ENCODE measurements at regions not wholly inside any gene's neighbourhood (a gene's known extent, or its start where the extent isn't known, plus 50 kb on each side); places are given as distances from the start of the nearest gene placed in this dataset.
"Not testable (repeated sequence)": the region's sequence is repeated elsewhere in the genome, so short reads cannot be mapped to it uniquely, and the experiment has no call there.

GRCh38 chr4:105025263-105026017 is 121.2 kb upstream of the TET2 start:
- no peak for DNase-seq (ENCODE audit: low read depth in 1 of 2, low spot score in 1 of 2)

DNA sequence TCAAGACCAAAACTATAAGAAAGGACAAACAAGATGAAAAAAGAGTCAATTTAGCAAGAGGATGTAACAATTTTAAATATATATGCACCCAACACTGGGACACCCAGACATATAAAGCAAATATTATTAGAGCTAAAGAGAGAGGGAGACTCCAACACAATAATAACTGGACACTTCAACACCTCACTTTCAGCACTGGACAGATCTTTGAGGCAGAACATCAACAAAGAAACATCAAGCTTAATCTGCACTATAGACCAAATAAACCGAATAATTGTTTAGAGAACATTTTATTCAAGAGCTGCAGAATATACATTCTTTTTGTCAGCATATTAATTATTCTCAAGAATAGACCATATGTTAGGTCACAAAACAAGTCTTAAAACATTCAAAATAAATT is 109.7 kb upstream of the TET2 start:
- DNase-seq (ENCODE audit: low read depth in 1 of 2, low spot score in 1 of 2), result no peak

DNA sequence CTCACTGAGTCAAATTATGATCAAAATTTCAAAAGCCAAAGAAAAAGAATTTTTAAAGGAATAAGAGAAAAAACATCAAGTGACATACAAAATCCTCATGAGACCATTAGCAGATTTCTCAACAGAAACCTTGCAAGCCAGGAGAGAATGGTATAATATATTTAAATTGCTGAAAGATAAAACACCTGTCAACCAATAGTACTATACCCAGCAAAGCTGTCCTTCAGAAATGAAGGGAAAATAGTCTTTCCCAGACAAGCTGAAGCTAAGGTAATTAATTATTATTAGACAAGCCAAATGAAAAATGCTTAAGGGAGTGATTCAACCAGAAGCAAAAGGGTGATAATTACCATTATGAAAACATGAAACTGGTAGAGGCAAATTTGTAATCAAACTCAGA is 104.2 kb upstream of the TET2 start:
- DNase-seq (ENCODE audit: low read depth in 1 of 2, low spot score in 1 of 2), result no peak

- DNase-seq (ENCODE audit: low read depth in 1 of 2, low spot score in 1 of 2), result no peak
Observed at GRCh38 chr4:105050896-105051295, 95.8 kb upstream of the TET2 start.

- DNase-seq (ENCODE audit: low read depth in 1 of 2, low spot score in 1 of 2), result no peak
Observed at GRCh38 chr4:105057370-105058105, 89.1 kb upstream of the TET2 start.

DNA sequence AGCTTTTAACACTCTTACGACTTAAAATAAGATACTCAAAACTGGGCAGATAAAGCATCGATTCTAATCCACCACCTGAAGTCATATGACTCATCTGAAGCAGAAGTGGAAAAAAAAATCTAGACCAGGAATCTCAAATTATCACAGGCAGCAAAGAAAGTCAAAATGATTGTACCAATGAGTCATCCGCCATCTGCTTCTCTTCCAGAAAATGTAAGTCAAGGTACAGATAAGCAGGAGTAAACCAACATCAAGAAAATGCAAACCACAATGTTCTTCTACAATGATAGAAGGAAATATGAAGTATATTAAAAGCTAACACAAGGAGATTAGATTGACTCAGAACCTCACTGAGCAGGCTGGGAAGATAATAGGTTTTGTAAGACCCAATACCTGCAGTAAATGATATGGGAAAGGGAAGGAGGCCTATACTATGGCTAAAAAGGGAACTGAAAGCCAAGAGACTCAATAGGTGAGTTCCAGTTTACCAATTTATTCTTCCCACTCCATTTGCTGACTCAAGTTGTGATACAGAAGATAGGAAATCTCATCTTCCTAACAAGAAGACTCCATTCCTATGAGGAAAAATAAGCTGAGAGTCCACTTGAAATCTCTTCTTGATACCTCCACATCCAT is 88.4 kb upstream of the TET2 start:
- DNase-seq (ENCODE audit: low read depth in 1 of 2, low spot score in 1 of 2), result no peak

DNA sequence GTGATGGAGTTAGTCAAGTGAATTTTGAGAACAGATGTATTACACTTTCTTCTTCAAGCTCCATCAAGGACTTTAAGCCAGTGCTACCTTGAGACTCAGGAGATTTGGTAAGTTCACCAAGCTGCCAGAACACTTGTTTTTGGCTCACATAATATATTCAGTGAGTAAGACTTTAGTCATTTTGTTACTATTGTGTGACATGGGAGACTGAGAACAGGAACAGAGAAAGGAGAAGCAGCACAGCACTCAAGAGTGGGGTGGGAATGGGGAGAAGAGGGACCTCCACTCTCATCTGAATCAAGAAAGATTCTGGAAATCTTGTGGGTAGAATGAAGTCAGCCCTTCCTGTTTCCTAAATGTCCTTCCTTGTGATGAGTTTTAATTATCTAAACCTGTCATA is 87.3 kb upstream of the TET2 start:
- no peak for DNase-seq (ENCODE audit: low read depth in 1 of 2, low spot score in 1 of 2)

- no peak for DNase-seq (ENCODE audit: low read depth in 1 of 2, low spot score in 1 of 2)
Observed at GRCh38 chr4:105060628-105061027, 86.0 kb upstream of the TET2 start.

DNA sequence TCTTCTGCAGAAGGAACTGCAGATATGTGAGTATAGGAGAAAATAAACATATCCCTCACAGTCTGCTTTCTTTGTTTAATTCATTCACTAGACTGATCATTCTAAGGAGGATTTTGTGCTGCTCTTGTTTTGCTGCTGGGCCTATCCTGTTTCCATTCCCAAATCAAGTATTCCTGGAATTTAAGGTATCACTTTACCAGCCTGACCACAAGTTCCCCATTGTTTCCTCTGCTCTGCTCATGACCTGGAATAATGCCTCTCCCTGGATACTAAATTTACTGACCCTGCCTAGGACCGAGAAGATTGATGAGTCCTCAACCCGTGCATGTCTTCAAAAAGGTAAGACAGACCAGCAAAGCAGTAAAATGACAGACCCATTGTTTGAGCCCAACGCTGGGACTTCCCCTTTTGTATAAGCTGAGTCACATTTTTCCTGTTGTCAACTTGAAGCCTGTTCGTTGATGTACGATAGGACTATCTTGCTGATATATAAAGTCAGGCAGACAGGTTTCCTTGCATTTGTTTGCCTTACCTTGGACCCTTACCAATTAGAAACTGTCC is 85.5 kb upstream of the TET2 start:
- DNase-seq (ENCODE audit: low read depth in 1 of 2, low spot score in 1 of 2), result peak in 1 of 2 donors; percentile 55

GRCh38 chr4:105061731-105062130 is 84.9 kb upstream of the TET2 start:
- no peak for DNase-seq (ENCODE audit: low read depth in 1 of 2, low spot score in 1 of 2)

DNA sequence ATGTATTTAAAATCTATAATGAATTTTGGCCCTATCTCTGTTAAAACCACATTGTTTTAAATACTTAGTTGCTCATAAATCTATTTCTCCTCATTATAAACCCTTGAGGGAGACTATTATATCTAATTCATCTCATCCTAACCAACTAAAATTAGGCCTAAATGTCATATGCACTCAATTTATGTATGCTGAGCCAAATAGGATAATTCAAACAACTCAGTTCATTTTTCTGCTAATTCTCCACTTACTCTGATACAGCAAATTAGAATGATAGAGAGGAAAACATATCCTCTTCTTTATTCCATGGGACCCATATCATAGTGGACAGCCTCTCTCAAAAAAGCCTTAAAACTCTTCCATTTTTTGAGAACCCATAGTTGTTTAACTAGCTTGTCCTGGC is 80.3 kb upstream of the TET2 start:
- no peak for DNase-seq (ENCODE audit: low read depth in 1 of 2, low spot score in 1 of 2)

DNA sequence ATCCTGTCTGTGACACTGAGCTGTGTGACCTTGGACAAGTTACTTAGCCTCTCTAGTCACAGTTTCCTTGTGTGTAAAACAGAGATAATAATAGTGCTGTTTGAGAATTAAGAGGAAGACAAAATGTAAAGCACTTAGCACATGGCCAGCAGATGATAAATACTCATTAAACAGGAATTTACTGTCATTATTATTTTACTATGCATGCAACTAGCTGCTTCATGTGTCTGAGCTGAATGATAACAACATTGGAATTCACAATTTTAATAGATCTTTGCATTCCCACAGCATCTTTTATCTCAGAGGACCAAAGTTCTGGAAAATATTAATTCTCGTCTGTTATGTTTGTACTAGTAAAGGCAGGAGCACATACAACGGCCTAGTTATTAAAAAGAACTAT is 79.2 kb upstream of the TET2 start:
- no peak for DNase-seq (ENCODE audit: low read depth in 1 of 2, low spot score in 1 of 2)

DNA sequence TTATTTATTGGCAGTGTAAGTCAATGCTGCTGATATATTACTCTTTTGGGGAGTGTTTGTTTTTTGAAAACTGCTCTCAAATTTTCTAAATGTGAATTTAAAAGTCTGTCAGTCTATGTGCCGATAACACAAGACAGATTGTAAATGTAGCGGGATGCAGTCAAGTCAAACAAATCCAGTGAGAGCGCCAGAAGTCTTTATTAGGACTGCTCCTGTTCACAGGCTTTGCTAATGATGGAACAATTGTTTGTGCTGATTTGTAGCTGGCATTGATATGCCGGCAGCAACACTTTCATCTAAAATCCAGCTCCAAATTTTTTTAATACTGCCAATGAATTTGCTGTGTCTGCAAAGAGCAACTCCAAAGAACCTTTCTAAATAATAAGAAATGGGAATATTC is 78.7 kb upstream of the TET2 start:
- DNase-seq (ENCODE audit: low read depth in 1 of 2, low spot score in 1 of 2), result no peak

GRCh38 chr4:105068516-105068915 is 78.2 kb upstream of the TET2 start:
- DNase-seq (ENCODE audit: low read depth in 1 of 2, low spot score in 1 of 2), result no peak

DNA sequence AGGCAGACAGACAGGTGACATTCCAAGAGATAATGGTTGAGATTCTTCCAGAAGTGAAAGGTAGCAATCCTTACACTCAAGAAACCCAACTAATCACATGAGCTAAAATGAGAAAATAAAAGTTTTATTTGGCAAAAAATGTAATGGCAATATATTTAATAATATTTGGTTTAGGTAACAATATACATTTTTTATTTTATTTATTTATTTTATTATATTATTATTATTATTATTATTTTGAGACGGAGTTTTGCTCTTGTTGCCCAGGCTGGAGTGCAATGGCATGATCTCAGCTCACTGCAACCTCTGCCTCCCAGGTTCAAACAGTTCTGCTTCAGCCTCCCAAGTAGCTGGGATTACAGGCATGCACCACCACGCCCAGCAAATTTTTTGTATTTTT is 74.6 kb upstream of the TET2 start:
- not testable (repeated sequence) for DNase-seq (ENCODE audit: low read depth in 1 of 2, low spot score in 1 of 2)

DNA sequence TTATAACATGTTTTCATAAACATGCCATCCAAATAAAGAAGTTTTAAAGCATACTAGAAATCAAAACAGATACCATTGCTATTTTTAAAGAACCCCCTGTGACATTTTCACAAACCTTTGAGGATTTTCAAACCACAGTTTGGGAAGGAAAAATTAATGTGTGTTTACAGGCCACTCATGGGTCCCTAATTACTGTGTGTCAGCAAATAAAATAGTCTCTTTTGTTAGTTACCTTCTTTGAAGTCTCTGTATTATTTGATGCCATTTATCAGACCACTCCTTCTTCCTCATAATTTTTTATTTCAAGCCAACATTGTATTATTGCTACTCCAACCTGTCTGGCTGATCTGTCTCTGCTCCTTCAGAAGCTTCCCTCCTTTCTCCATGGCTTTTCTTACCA is 72.6 kb upstream of the TET2 start:
- DNase-seq (ENCODE audit: low read depth in 1 of 2, low spot score in 1 of 2), result no peak

- no peak for DNase-seq (ENCODE audit: low read depth in 1 of 2, low spot score in 1 of 2)
Observed at GRCh38 chr4:105075045-105075444, 71.6 kb upstream of the TET2 start.

GRCh38 chr4:105088110-105088879 is 58.4 kb upstream of the TET2 start:
- no peak for DNase-seq (ENCODE audit: low read depth in 1 of 2, low spot score in 1 of 2)

- no peak for DNase-seq (ENCODE audit: low read depth in 1 of 2, low spot score in 1 of 2)
Observed at GRCh38 chr4:105092356-105092755, 54.3 kb upstream of the TET2 start.

DNA sequence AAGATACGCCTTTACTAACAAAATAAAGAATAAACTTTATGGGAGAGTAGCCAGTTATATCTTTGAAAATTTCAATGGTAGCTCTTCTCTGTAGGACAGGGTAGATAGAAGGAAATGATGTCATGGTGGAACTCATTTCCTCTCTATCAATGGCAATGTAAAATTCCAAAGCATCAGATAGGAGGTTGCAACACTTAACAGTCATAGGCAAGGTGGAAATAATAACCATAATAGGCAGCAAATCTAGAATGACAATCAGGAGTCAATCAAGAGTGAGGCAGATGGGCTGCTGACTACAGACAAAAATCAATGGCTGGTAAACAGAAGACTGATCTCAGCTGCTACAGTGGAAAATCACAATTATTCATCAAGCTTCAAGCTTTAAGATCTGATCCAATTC is 53.9 kb upstream of the TET2 start:
- DNase-seq (ENCODE audit: low read depth in 1 of 2, low spot score in 1 of 2), result no peak

- no peak for DNase-seq (ENCODE audit: low read depth in 1 of 2, low spot score in 1 of 2)
Observed at GRCh38 chr4:105093975-105094374, 52.7 kb upstream of the TET2 start.

Data from activated CD4-positive, alpha-beta T cell treated with anti-CD3 and anti-CD28 coated beads, Interleukin-2, amount 50 U/mL, for 24 hours (primary cell).